Left ventricle myocardium superior (tissue), 1 donor: ENCODE measurements at regions not wholly inside any gene's neighbourhood (a gene's known extent, or its start where the extent isn't known, plus 50 kb on each side); places are given as distances from the start of the nearest gene placed in this dataset.
"Not testable (repeated sequence)": the region's sequence is repeated elsewhere in the genome, so short reads cannot be mapped to it uniquely, and the experiment has no call there.

Experiments
- ATAC-seq: fragments of 200-7000 bp; cut with Tn5 transposase; one replicate; pipeline ENCODE4 v1.9.1; 2020; ENCODE audit warnings: mild to moderate bottlenecking, moderate library complexity
- DNase-seq: peaks from one replicate; pipeline ENCODE4 v3.0.0-alpha.2; 2020
- intact Hi-C: fragments of 100-400 bp; cut with micrococcal nuclease; formaldehyde crosslinking; loops from one replicate; pipeline ENCODE4 v1.11.0; 2022
- donor health status: DM: no; HTN: yes; CAD: no; lungs with severe emphysema.

DNA sequence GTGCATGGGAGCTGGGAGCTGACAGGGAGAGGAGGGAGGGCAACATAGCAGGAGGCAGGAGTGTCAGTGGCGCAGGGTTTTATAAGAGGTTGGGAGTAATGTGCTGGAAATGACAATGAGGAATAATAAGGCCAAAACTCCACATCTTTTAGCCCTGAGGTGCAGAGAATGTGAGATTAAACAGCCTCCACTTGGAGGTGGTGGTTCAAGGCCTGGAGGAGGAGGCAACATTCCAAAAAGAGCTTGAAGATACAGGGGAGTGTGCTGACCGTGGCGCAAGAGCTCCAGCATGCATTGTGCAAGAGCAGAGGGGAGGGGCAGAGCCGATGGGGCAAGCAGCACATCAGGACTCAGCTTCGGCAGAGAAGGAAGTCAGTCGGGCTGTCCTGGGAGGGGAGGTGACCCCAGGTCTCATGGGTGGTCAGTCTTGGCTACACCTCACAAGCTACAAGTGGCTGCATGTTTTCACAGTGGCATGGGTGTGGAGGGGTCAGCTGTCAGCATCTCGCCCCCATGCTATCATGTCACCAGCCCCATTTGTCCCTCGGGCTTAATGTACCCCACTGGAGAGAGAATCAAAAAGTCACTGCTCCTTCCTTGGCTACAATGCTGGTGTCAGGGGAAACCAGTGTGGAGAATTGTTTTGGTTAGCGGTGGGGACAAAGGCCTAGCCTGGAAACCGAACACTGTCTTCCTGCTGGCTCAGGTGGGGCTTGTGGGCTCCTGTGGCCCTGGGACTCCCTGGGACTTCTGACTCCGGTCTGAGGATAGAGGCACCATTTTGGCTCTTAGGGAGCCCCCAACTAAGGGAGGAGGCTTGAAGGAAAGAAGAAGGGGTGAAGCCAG, 208.0 kb downstream of the ZFP36L2 start:
- ATAC-seq = peak; percentile 95
- intact Hi-C loops = no loop called here

GRCh38 chr2:43013821-43014345, 212.5 kb downstream of the ZFP36L2 start:
- DNase-seq (no peak), ATAC-seq (no peak)
- intact Hi-C loops = no loop called here

More for the DNA sequence above, 208.0 kb downstream of the ZFP36L2 start:
- peak; percentile 89 for DNase-seq

DNA sequence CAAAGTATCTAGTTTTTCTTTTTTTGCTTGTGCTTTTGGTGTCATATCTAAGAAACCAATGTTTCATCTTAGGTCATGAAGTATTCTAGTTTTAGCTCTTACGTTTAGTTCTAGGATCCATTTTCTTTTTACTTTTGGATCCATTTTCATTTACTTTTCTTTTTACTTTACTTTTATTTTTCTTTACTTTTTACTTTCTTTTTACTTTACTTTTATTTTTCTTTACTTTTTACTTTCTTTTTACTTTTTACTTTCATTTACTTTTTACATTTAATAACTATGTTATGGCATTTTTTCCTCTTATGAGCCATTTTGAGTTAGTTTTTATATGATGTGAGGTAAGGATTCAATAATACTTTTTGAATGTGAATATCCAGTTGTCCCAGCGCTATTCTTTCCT, 213.4 kb downstream of the ZFP36L2 start:
- intact Hi-C loops = no loop called here
- ATAC-seq = no peak

GRCh38 chr2:43011158-43011491, 215.3 kb downstream of the ZFP36L2 start:
- intact Hi-C loops = no loop called here
- no peak for DNase-seq
- no peak for ATAC-seq

More for the DNA sequence above, 213.4 kb downstream of the ZFP36L2 start:
- DNase-seq = no peak

DNA sequence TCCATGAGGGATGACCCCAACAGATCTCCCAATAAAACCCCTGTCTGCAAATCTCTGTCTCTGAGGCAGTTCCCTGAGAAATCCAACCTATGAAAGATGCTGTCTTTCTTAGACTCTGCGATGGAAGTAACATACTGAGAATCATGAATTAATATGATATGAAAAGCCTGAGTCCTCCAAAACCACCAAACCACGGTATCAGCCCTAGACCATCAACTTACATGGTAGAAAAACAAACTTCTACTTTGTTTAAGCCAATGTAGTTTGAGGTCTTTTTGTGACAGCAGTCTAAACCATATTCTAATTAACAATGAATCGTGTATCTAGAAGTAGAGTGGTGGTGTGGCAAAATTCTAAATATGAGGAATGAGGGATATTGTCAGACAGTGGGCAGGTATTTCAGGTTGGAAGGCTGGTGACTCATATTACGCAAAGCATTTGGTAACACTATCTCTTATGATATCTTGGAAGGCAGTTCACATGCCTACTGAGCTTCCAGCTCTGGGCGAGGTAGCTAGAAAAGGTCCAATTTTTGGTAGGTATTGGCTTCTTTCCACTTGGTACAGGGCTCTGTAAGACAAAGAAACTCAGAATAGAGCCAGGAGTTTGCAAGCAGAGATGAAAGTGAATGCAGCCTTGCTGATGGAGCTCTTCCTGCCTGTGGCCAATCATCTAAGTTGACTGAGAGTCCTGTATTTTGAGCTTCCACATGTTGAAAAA, 215.8 kb downstream of the ZFP36L2 start:
- intact Hi-C loops = no loop called here
- no peak for DNase-seq
- no peak for ATAC-seq

- DNase-seq (no peak), ATAC-seq (no peak)
- intact Hi-C loops = no loop called here
Measured at GRCh38 chr2:43009448-43009847, 217.0 kb downstream of the ZFP36L2 start.

DNA sequence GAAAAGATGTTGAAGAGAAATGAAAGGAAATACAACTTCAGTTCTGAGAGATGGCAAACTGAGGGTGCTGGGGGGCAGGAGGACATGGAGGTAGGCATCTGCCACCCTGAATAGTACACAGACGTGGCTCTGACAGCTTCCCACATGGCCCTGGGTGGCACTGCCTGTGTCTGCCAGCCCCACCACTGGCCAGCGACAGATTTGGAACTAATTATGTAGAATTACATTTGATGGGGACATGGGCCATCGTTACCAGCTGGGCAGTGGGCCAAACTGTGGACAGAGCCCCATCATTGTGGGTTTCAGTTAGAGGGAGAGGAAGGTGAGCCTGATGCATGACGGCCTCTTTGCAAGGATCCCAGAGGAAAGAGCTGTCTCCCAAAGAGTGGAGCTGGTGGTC, 216.0 kb upstream of the HAAO start:
- no peak for ATAC-seq
- intact Hi-C loops = no loop called here
- no peak for DNase-seq

- ATAC-seq (no peak), DNase-seq (no peak)
- intact Hi-C loops = no loop called here
Measured at GRCh38 chr2:43007901-43008300, 215.5 kb upstream of the HAAO start.

- intact Hi-C loops = no loop called here
- DNase-seq (no peak), ATAC-seq (no peak)
Measured at GRCh38 chr2:43006834-43007543, 214.6 kb upstream of the HAAO start.

GRCh38 chr2:43005975-43006833, 213.8 kb upstream of the HAAO start:
- intact Hi-C loops = no loop called here
- ATAC-seq = no peak
- no peak for DNase-seq

DNA sequence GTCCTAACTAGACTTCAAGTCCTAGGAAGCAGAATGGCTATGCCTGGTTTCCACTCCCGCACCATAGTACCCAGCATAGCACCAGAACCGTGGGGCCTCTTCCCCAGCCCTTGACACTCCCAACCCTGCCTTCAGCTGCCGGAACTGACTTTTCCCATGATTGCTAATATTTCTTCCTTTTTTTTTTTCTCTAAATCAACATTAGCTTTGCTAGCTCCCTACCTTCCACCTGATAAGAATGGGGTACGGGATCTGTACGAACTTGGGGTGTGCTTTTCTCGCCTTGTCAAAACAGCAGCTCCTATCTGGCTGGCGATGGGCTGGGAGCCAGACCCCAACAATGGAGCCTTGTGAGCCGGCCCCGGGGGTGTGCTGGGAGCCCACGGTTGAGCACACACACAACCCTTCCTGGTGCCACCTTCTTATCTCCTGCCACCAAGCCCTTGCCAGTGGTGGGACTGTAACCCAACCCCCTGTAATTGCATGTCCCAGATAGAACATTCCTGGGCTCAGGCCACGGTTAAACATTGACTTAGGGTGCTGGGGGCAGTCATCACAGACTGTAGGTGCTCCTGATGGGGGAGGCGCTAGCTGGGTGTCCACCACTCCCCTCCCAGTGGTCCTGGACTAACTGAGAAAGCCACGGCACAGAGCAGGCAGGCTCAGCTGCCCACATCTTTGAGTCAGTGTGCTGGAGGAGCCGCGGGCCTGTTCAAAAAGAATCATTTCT, 213.0 kb upstream of the HAAO start:
- ATAC-seq (no peak), DNase-seq (no peak)
- intact Hi-C loops = no loop called here

DNA sequence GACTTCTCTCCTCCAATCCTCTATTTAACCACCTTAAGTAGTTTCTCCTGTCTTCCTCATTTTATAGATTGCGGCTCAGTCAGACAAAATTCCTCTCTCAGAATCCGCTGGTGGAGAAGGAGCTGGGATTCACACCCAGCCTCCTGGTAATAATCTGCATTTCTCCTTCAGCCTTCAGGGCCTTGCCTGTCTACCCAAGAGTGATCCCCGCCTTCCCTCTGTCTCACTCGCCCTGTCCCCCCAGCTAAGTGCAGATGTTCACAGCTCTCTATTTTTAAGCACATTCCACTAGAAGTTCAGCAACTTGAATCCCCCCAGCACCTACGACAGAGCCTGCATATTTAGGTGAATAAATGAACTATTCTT, 212.5 kb upstream of the HAAO start:
- intact Hi-C loops = no loop called here
- ATAC-seq = no peak
- no peak for DNase-seq

GRCh38 chr2:43004126-43004865, 211.9 kb upstream of the HAAO start:
- intact Hi-C loops, DNase-seq, ATAC-seq: not testable (repeated sequence)

DNA sequence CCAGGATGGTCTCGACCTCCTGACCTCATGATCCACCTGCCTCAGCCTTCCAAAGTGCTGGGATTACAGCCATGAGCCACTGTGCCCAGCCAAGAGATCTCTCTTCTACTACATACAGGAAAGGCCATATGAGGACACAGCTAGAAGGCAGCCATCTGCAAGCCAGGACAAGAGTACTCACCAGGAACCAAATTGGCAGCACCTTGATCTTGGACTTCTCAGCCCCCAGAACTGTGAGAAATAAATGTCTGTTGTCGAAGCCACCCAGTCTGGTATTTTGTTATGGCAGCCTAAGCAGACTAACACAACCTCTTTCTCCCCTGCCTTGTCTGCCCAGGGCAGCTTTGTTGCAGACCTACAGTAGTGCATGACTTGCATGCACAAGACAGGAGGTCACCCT, 211.3 kb upstream of the HAAO start:
- intact Hi-C loops = no loop called here
- ATAC-seq (no peak), DNase-seq (no peak)

- intact Hi-C loops = no loop called here
- ATAC-seq (no peak), DNase-seq (no peak)
Measured at GRCh38 chr2:43001787-43002468, 209.5 kb upstream of the HAAO start.

DNA sequence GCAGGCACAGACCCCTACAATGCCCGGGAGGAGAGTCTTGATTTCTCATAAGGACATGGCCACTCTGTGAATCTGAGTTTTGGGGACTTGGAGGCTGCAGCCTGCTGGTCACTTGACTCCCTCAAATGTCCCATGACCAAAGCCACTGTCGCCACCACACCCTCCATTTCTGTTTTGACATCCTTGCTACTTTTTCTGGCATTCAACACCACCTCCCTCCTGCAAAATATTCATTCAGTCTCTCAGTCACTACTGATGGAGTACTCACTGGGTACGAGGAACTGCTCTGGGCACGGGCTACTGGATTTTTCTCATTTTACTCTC, 208.6 kb upstream of the HAAO start:
- intact Hi-C loops = no loop called here
- no peak for ATAC-seq
- no peak for DNase-seq

DNA sequence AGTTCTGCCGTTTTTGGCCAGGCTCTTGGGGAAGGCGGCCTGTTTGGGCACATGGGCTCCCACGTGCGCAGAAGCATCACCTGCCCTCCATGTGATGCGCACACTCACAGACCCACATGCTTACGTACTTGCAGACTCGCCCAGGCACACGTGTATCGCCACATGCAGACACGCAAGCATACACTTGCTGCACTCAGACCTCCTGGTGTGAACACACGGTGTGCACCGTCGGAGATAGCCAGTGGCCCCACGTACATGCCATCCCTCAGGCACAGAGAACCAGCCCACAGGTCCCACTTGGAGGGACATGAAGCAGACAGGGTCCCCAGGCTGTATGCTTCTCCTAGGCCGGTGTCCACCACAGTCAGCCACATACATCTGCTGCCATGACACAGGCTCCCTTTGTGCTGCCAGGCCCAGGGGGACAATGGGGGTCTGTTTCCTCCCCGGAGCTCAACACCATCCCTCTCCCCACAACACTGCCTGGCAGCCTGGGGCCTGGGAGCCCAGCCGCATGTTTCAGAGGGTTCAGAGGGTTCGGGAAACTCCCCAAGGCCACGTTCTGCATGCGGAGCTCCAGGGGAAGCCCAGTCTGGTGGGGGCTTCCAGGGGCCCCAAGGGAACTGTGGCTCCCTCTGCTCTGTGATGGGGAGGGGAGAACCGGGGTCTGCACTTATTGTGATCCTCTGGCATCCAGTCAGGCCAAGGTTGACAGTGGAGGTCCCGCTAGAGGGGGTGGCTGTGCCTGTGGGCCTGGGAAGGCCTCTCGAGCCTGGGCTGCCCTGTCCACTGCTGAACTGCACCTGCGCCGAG, 208.1 kb upstream of the HAAO start:
- DNase-seq (no peak), ATAC-seq (no peak)
- intact Hi-C loops = no loop called here
